ENCODE measurements at regions not wholly inside any gene's neighbourhood (a gene's known extent, or its start where the extent isn't known, plus 50 kb on each side); places are given as distances from the start of the nearest gene placed in this dataset.
A peak's percentile ranks its signal among the peaks of the same experiment; 100 is the strongest.

DNA sequence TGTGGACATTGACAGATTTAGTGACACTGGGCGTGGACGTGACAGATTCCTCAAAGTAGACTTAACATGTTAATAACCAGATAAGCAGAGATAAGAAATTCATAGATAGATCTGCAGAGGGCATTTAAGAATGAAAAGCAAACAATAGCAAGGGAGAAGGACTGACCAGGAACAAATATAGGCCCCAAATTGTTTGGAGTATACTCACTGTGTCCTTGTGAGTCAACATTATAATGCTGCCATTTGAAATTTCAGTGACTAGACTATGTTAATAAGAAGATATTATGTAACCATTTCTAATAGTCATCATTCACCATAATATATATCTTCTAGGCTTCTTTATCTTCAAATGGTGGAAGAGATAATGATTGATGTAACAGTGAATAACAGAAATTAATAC is 78.1 kb upstream of the SLC38A11 start:
- no peak for DNase-seq

DNA sequence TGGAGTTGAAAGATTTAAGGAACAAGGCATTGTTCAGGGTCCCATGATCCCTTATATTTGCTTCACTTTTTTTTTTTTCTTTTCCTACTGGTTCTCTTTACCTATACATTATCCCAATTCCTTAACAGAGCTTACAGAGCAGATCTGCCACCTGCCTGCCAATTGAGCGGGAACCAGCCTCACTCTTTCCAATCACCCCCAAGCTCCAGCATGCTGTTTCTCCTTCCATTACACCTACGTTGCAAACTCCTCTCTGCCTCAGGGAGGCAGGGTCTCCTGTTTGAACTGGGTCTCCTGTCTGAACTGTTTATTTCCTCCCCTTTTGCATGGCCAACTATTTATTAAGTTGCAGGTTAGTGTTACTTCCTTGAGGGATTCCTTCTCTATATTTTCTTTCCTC is 77.2 kb upstream of the SLC38A11 start:
- no peak for DNase-seq

DNA sequence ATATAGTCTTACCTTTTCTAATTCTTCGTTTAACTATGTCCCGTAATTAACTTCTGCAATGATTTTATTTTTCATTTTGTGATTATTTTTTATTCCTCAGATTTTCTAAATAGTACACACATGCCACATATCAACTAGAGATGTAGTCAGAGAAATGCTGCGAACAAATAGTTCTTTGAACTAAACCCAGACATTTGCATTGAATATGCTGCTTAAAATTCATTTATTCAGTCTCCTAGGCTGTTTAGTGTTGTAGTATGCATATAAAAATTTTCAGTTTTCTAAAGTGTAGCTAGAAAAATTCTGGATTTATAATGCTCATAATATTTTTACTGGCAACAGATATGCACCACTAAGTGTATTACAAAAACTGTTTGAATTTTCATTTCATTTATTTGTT is 68.9 kb upstream of the SLC38A11 start:
- no peak for DNase-seq

DNA sequence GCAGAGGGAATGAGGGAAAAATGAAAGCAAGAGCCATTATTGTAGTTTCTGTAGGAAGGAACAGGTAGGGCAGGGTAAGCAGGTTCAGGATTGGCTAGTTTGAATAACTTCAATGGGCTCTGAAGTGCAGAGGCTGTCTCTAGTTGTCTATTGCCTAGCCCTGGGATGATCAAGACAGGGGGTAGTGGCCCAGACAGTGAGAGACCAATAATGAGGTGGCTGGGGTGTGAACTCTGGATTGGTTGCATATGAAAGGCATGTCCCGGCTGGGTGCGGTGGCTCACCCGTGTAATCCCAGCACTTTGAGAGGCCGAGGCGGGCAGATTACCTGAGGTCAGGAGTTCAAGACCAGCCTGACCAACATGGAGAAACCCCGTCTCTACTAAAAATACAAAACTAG is 67.5 kb upstream of the SLC38A11 start:
- DNase-seq, result no peak

DNA sequence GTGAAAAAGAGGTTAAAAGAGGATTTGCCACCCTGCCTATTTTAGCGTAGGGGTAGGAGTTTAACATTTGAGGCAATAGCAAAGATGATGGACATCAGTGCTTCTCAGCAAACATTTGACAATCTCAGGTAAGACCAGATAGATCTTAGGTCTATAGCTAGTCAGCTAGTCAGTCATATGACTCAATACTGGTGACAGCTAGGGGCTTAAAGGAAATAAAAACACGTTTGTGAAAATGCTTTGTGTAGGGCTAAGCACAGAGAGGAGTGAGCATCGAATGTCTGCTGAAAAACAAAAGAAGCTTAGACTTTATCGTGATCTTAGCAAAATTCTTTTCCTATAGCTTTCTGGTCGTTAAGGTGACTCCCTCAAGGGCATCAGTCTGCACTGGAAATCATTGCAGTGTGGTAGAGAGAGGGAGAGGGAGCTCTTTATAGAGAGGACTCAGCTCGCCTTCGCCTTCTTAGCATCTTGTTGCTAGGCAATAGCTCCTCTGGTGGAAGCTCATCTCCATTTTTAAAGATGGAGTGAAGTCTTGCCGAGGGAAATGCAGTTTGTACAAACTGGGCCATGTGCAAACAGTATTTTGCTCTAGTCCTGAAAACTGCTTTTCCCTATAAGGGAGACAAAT is 62.8 kb upstream of the SLC38A11 start:
- DNase-seq, result peak in 12 of 51 donors; percentile 3 to 37 (median 10)

DNA sequence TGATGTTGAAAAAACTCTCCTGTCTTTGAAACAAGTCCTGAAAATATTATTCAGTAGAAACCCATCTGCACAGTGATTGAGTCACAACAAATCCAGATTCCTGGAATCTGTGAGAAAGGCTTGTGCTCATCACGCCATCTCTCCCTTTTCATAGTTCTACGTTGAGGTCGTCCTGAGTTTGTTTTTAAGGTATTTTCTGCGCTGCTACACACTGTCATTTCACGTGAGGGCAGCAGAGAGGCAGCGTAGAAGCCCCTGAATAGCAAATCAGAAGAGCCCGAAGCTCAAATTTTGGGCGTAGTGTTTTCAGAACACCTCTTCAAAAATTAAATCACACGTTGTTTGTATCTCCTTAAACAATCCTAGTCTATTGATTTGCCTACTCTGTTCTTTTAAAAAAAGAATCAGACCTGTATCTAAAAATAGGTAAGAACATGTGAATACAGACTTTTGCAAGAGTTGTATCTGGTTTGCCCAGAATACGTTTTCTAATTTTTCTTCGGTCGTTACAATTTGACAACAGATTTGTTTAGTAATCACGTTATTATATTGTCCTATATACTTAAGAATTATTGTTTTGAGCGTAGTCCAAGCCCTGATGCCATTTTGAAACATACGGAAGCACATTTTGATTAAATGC is 61.6 kb upstream of the SLC38A11 start:
- peak in 22 of 51 donors; percentile 4 to 67 (median 20) for DNase-seq

DNA sequence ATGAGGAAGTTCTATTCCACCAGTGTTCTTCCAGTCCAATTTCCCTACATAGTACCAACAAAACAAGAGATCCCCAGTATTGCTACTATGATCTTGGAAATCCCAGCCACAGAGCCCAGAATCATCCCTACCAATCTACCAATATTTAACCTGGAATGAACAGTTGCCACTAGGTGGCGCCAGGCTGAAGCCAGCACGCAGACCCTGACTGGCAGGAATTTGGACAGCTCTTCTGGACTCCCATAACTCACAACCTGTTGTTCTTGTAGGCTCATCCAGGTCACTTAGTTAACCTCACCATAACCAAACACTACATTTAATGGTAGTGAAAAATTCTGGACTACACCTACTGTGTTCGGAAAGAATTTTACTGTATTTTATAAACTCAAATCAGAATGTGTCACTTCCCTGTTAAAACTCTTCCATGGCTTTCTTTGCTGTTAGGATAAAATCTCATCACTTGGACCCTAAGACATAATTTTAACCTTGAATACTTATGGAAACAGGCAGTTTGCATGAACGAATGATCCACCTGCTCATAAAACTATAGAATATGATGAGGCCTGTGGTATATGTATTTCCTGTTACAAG is 59.8 kb upstream of the SLC38A11 start:
- peak in 35 of 51 donors; percentile 10 to 78 (median 44) for DNase-seq

DNA sequence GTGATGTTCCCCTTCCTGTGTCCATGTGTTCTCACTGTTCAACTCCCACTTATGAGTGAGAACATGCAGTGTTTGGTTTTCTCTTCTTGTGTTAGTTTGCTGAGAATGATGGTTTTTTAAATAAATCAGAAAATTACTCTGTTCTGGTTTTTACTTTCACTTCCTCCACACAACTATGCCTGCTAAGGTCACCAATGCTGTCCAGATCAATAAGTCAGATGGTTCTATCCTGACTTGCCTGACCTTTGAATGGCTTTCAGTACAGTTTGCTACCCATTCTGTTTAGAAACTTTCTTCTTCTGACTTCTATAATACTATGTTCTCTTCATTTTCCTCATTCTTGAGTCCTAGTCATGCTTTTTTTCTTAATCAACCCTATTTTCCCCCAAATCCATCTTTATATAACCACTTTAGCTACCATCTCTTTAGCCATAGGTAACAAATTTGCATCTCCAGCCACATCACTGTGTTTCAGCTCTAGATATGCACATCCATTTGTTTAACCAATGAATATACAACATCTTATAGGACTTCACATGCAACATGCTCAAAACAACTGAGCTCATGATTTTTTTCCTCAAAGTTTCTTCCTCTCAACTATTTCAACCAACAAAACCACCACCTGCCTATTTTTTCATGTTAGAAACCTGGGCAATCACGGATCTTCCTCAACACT is 58.8 kb upstream of the SLC38A11 start:
- DNase-seq, result no peak

DNA sequence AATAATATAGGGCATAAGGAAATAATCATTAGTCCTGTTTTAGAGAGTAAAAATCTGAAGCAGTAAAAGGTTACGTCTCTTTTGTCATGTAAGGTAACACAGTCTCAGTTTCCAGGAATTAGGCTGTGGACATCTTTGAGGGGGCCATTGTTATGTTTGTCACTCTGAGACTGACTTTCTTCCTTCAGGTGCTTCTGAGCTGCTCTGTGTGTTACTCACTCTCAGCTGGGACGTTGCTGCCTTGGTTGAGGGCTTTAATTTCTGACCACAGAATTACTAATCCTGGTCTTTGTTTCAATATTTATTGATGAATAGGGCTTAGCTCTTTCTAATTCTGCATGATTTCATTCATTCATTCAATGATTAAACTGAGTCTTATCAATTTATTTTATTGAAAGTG is 55.9 kb upstream of the SLC38A11 start:
- no peak for DNase-seq

DNA sequence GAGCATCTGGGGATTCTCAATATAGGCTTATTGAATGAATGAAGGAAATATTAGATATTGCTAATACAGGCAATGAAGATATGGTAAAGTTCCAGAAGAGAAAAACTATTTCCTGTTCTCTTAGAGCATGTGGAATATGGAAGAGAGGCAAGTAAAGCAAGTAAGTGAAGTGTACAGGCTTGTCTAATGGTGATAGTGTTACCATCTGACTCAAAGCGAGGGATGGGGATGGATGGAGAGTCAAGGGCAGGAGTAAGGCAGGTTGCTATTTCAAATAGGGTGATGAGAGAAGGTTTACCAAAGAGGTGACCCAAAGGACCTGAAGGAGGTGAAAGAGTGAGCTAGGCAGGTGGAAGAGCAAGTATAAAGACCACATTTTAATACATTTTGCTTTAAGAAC is 55.2 kb upstream of the SLC38A11 start:
- no peak for DNase-seq

DNA sequence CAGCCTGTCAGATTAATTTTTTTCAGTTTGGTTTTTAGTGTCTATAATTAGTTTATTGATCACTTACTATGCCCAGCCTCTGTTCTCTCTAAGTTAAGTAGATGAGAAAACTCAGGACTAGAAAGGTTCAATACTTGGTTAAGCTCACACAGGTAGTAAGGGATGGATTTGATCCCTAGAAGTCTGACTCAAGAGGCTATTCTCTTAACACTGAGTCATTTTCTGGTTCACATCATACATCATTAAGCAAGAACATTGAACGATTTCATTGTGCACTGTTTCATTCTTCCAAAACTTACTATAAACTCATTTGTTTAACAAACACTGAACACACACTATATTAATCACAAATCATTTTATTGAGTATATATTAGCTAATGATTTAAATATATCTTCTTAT is 54.1 kb upstream of the SLC38A11 start:
- DNase-seq, result no peak

DNA sequence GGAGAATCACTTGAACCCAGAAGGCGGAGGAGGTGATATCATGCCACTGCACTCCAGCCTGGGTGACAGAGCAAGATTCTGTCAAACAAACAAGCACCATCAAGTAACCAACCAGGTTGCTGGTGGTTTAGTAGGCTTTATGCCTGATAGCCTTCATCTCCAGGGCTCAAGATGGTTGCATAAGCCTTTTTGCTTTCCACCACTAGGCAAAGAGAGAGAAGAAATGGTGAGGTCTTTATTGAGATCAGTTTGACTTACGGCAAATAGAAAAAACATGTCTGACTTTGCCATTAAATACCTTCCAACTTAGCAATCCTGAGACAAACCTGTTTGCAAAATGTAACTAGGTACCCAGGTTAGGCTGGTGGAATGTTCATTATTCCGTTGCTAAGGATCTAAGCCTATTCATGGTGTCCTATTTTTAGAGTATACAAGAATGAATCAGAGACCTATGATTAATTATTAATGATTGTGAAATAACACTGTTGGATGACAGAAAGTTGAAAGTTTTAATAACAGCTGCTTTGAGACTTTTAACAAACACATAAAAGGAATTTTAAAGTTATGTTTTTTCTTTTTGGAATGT is 53.5 kb upstream of the SLC38A11 start:
- peak in 1 of 51 donors; percentile 17 for DNase-seq

DNA sequence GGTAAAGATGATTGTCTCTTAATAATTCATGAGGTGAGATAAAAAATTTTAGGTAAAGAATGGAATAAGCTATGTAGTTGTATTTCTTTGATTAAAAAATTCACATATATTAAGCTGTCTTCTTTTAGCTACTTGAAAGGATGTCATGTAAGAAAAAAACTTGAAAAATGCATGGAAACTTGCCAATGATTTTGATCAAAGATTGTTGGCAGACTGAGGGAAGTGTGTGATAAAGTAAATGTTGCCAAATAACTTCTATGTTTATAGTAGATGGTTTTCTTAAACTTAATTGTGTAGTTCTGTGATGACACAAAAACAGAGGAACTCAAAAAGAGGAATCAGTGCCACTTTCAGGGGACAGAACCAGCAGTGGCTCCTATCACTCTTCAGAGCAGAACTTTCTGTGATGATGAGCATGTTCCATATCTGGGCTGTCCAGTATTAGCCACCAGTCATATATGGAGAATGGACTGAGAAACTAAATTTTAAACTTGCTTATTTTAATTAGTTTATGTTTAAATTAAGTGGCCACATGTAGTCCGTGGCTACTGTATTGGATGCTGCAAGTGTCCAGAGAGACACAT is 51.9 kb upstream of the SLC38A11 start:
- DNase-seq, result no peak
